ENCODE measurements at regions not wholly inside any gene's neighbourhood (a gene's known extent, or its start where the extent isn't known, plus 50 kb on each side); places are given as distances from the start of the nearest gene placed in this dataset.
"Not testable (repeated sequence)": the region's sequence is repeated elsewhere in the genome, so short reads cannot be mapped to it uniquely, and the experiment has no call there.

- DNase-seq (ENCODE audit: low read depth, low spot score) = no peak
Measured at GRCh38 chr1:5157175-5157574, 502.8 kb downstream of the AJAP1 start.

- no peak for DNase-seq (ENCODE audit: low read depth, low spot score)
Measured at GRCh38 chr1:5156416-5157120, 502.2 kb downstream of the AJAP1 start.

- DNase-seq (ENCODE audit: low read depth, low spot score) = no peak
Measured at GRCh38 chr1:5151511-5151910, 497.1 kb downstream of the AJAP1 start.

- no peak for DNase-seq (ENCODE audit: low read depth, low spot score)
Measured at GRCh38 chr1:5150191-5150590, 495.8 kb downstream of the AJAP1 start.

GRCh38 chr1:5147806-5148205 lies 493.4 kb downstream of the AJAP1 start:
- no peak for DNase-seq (ENCODE audit: low read depth, low spot score)

- DNase-seq (ENCODE audit: low read depth, low spot score) = no peak
Measured at GRCh38 chr1:5142389-5142788, 488.0 kb downstream of the AJAP1 start.

GRCh38 chr1:5141750-5142149 lies 487.3 kb downstream of the AJAP1 start:
- DNase-seq (ENCODE audit: low read depth, low spot score) = no peak

GRCh38 chr1:5140962-5141361 lies 486.6 kb downstream of the AJAP1 start:
- no peak for DNase-seq (ENCODE audit: low read depth, low spot score)

GRCh38 chr1:5140136-5140535 lies 485.7 kb downstream of the AJAP1 start:
- no peak for DNase-seq (ENCODE audit: low read depth, low spot score)

GRCh38 chr1:5129746-5130355 lies 475.4 kb downstream of the AJAP1 start:
- DNase-seq (ENCODE audit: low read depth, low spot score) = no peak

GRCh38 chr1:5125208-5125607 lies 470.8 kb downstream of the AJAP1 start:
- DNase-seq (ENCODE audit: low read depth, low spot score) = no peak

GRCh38 chr1:5120559-5120958 lies 466.1 kb downstream of the AJAP1 start:
- DNase-seq (ENCODE audit: low read depth, low spot score) = no peak

GRCh38 chr1:5119366-5120234 lies 465.2 kb downstream of the AJAP1 start:
- DNase-seq (ENCODE audit: low read depth, low spot score) = no peak

- not testable (repeated sequence) for DNase-seq (ENCODE audit: low read depth, low spot score)
Measured at GRCh38 chr1:5118771-5119170, 464.4 kb downstream of the AJAP1 start.

GRCh38 chr1:5118292-5118691 lies 463.9 kb downstream of the AJAP1 start:
- DNase-seq (ENCODE audit: low read depth, low spot score) = not testable (repeated sequence)

GRCh38 chr1:5111581-5111980 lies 457.2 kb downstream of the AJAP1 start:
- no peak for DNase-seq (ENCODE audit: low read depth, low spot score)

GRCh38 chr1:5110508-5110907 lies 456.1 kb downstream of the AJAP1 start:
- DNase-seq (ENCODE audit: low read depth, low spot score) = no peak

GRCh38 chr1:5109633-5110032 lies 455.2 kb downstream of the AJAP1 start:
- DNase-seq (ENCODE audit: low read depth, low spot score) = no peak

GRCh38 chr1:5108740-5109139 lies 454.3 kb downstream of the AJAP1 start:
- DNase-seq (ENCODE audit: low read depth, low spot score) = no peak

- no peak for DNase-seq (ENCODE audit: low read depth, low spot score)
Measured at GRCh38 chr1:5105744-5106143, 451.3 kb downstream of the AJAP1 start.

GRCh38 chr1:5099558-5099957 lies 445.1 kb downstream of the AJAP1 start:
- DNase-seq (ENCODE audit: low read depth, low spot score) = no peak

- DNase-seq (ENCODE audit: low read depth, low spot score) = no peak
Measured at GRCh38 chr1:5098981-5099385, 444.6 kb downstream of the AJAP1 start.
